ENCODE measurements at regions not wholly inside any gene's neighbourhood (a gene's known extent, or its start where the extent isn't known, plus 50 kb on each side); places are given as distances from the start of the nearest gene placed in this dataset.
"Not testable (repeated sequence)": the region's sequence is repeated elsewhere in the genome, so short reads cannot be mapped to it uniquely, and the experiment has no call there.

DNA sequence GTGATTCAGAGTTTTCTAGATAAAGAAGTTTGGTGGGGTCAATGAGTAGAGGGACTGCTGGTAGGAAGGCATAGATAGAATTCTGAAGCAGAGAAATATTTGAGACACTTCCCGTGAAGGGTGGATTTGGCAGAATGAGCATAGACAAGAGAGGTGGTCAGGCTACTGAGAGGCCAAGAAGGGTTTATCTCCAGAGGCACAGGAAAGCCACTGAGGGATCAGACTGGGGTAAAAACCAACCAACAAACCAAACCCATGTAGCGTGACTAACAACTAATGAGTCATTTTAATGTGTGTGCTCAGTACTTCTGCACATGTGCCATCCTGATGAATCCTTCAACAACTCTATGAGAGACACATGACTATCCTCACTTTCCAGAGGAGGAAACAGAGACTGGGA lies 60.0 kb upstream of the SERP2 start:
- peak in 1 of 2 donors; percentile 23 for ATAC-seq
- H3K4me3 Mint-ChIP-seq, result no peak overlapping the region
- no peaks in the 10 kb centered on the region for H3K36me3 Mint-ChIP-seq (ENCODE audit: insufficient read depth)
- peaks cover 26% of the 10 kb centered on the region for H3K27me3 Mint-ChIP-seq (ENCODE audit: low read depth)
- H3K9me3 Mint-ChIP-seq, result no peaks in the 10 kb centered on the region
- H3K4me1 Mint-ChIP-seq (ENCODE audit: low read depth), result peaks cover 11% of the 10 kb centered on the region
- DNase-seq, result no peak

DNA sequence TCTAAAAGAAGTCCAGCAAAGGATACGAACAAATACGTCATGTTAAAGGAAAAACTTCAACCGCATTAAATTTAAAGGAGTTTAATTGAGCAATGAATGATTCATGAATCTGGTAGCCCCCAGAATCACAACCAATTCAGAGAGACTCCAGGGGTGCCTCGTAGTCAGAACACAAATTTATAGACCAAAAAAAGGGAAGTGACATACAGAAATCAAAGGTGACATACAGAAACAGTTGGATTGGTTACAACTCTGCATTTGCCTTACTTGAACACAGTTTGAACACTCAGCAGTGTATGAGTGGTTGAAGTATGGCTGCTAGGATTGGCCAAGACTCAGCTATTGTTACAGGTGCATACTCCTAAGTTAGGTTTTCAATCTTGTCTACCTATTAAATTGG lies 59.5 kb upstream of the SERP2 start:
- H3K27me3 Mint-ChIP-seq (ENCODE audit: low read depth), result peaks cover 26% of the 10 kb centered on the region
- not testable (repeated sequence) for ATAC-seq; H3K4me3 Mint-ChIP-seq; H3K36me3 Mint-ChIP-seq (ENCODE audit: insufficient read depth); DNase-seq; H3K9me3 Mint-ChIP-seq
- H3K4me1 Mint-ChIP-seq (ENCODE audit: low read depth), result peaks cover 11% of the 10 kb centered on the region

DNA sequence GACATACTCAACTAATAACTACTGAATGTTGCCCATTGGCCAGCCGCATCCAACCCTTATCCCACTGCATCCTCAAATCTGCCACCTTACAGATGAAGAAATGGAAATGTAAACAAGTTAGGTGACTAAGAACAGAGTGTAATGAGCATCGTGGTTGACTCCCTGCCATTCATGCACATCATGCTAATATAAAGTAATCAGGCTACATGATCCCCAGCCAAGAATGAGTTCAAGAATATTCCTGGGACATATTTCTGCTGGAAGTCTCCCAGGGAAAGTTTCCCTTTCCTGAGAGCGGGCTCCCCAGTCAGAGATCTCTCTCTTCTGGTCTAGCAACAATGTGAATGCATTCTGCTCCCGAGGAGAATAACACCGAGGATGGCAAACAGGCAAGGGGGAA lies 55.9 kb upstream of the SERP2 start:
- ATAC-seq (no peak), DNase-seq (no peak)
- Mint-ChIP-seq H3K36me3 (ENCODE audit: insufficient read depth) (no peaks in the 10 kb centered on the region), H3K27me3 (ENCODE audit: low read depth) (peaks cover 26% of the 10 kb centered on the region), H3K4me3 (no peak overlapping the region), H3K4me1 (ENCODE audit: low read depth) (peaks cover 10% of the 10 kb centered on the region), H3K9me3 (no peaks in the 10 kb centered on the region)

DNA sequence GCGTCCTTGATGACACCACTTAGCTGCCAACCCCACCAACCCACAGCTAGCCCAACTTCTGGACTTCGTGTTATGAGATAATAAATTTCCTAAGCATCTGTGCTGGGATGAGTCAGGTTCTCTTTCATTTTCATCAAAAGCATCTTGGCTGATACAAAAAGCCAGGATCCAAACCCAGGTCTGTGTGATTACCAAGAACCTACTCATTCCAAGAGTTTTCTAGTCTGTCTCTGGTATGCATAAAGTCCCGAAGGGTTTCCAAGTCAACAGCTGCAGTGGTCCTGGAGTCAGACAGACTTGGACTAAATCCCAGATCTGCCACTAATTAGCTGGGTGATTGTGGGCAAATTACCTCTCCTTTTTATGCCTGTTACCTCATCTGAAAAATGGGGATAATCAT lies 55.5 kb upstream of the SERP2 start:
- ATAC-seq, result no peak
- peaks cover 6% of the 10 kb centered on the region for H3K4me1 Mint-ChIP-seq (ENCODE audit: low read depth)
- H3K36me3 Mint-ChIP-seq (ENCODE audit: insufficient read depth), result no peaks in the 10 kb centered on the region

DNA sequence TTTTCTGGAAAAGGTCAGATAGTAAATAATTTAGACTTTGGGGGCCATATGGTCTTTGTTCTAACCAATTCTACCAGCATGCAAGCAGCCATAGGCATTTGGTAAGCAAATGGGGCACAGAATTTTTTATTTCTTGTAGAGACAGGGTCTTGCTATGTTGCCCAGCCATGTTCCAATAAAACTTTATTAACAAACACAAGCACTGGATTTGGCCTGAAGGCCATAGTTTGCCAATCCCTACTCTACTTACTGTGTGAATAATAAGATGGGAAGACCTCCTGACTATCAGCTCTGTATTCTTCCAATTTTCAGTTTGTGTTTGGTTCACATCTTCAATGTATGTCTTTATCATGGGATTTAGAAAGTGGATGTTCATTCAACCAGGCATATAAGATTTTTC lies 53.0 kb upstream of the SERP2 start:
- DNase-seq (no peak), ATAC-seq (no peak)
- Mint-ChIP-seq H3K4me3 (no peak overlapping the region), H3K4me1 (ENCODE audit: low read depth) (no peaks in the 10 kb centered on the region), H3K9me3 (no peaks in the 10 kb centered on the region), H3K27me3 (ENCODE audit: low read depth) (peaks cover 15% of the 10 kb centered on the region), H3K36me3 (ENCODE audit: insufficient read depth) (no peaks in the 10 kb centered on the region)

More for the DNA sequence above, 55.5 kb upstream of the SERP2 start:
- H3K4me3 Mint-ChIP-seq, result no peak overlapping the region
- DNase-seq, result no peak
- H3K9me3 Mint-ChIP-seq, result no peaks in the 10 kb centered on the region
- H3K27me3 Mint-ChIP-seq (ENCODE audit: low read depth), result peaks cover 23% of the 10 kb centered on the region

DNA sequence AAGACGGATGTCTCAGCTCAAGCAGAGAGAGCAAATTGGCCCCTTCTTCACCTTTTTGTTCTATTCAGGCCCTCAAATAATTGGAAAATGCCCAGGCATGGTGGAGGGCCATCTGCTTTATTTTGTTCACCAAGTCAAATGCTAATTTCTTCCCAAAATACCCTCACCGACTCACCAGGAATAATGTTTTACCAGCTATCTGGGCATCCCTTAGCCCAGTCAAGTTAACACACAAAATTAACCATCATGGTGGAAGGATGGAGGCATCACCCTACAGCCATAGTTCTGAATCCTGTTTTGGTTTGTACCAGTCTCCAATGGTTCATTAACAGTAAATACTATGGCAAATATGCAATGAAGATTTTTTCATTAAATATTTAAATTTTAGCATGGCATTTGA lies 51.7 kb upstream of the SERP2 start:
- DNase-seq (no peak), ATAC-seq (no peak)
- Mint-ChIP-seq H3K27me3 (ENCODE audit: low read depth) (peaks cover 13% of the 10 kb centered on the region), H3K9me3 (no peaks in the 10 kb centered on the region), H3K4me1 (ENCODE audit: low read depth) (no peaks in the 10 kb centered on the region), H3K36me3 (ENCODE audit: insufficient read depth) (no peaks in the 10 kb centered on the region), H3K4me3 (no peak overlapping the region)

DNA sequence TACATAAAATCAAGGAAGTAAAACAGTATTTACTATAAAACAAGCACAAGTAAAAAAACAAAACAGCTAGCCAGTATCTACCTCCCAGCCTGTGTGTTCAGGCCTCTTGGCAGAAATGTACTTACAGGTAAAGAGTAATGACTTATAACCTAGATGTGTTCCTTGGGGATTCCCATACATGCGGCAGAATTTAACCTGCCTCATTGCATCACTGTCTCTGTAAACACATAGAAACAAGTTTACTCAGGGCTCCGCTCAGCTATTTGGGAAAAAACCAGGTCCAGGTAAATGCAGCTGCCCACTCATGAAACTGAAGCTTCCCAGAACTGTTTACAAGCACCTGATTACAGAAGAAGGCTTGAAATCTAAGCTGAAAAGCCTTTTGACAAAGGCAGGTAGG lies 50.7 kb upstream of the SERP2 start:
- Mint-ChIP-seq H3K36me3 (ENCODE audit: insufficient read depth) (no peaks in the 10 kb centered on the region), H3K9me3 (no peaks in the 10 kb centered on the region), H3K27me3 (ENCODE audit: low read depth) (peaks cover 10% of the 10 kb centered on the region), H3K4me1 (ENCODE audit: low read depth) (no peaks in the 10 kb centered on the region), H3K4me3 (no peak overlapping the region)
- DNase-seq, result no peak
- no peak for ATAC-seq

DNA sequence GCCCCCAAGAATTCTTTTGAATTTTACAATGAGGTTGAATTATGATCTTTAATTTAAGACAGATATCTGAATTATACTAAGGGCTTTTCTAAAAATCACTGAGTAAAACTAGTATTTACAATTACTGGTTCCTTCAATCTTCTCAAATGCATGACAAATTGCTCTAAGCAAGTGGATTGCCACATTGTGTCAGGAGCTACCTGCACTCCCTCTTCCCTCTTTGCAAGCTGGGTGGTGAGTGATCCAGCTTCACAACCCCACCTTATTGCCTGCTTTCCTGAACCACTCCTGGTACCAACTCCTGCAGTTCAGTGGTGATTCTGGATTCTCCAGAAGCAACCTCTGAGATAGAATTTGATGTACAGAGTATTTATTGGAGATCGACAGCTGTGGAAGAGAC lies 49.9 kb upstream of the SERP2 start:
- no peaks in the 10 kb centered on the region for H3K9me3 Mint-ChIP-seq
- no peaks in the 10 kb centered on the region for H3K36me3 Mint-ChIP-seq (ENCODE audit: insufficient read depth)
- ATAC-seq, result no peak
- H3K4me3 Mint-ChIP-seq, result no peak overlapping the region
- DNase-seq, result no peak
- H3K4me1 Mint-ChIP-seq (ENCODE audit: low read depth), result no peaks in the 10 kb centered on the region
- H3K27me3 Mint-ChIP-seq (ENCODE audit: low read depth), result peaks cover 8% of the 10 kb centered on the region

All from activated T-cell treated with anti-CD3 and anti-CD28 coated beads, Interleukin-2, amount 50 U/mL, for 4 hours (primary cell).